ENCODE measurements at regions not wholly inside any gene's neighbourhood (a gene's known extent, or its start where the extent isn't known, plus 50 kb on each side); places are given as distances from the start of the nearest gene placed in this dataset.

- TF ChIP-seq POLR2A (IDR thresholded peaks at IDR 0.05; ENCODE audit: extremely low read depth, insufficient read length) (no peak), MYC (IDR thresholded peaks at IDR 0.05; ENCODE audit: low read depth, low read length) (no peak)
- TF ChIP-seq, protein P1, sequence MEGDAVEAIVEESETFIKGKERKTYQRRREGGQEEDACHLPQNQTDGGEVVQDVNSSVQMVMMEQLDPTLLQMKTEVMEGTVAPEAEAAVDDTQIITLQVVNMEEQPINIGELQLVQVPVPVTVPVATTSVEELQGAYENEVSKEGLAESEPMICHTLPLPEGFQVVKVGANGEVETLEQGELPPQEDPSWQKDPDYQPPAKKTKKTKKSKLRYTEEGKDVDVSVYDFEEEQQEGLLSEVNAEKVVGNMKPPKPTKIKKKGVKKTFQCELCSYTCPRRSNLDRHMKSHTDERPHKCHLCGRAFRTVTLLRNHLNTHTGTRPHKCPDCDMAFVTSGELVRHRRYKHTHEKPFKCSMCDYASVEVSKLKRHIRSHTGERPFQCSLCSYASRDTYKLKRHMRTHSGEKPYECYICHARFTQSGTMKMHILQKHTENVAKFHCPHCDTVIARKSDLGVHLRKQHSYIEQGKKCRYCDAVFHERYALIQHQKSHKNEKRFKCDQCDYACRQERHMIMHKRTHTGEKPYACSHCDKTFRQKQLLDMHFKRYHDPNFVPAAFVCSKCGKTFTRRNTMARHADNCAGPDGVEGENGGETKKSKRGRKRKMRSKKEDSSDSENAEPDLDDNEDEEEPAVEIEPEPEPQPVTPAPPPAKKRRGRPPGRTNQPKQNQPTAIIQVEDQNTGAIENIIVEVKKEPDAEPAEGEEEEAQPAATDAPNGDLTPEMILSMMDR (IDR thresholded peaks at IDR 0.05; ENCODE audit: low read depth, low read length): no peak
Measured at GRCh38 chr20:22447447-22447778, 137.0 kb downstream of the FOXA2 start.

Measured in NB4 (cell line).